Transverse colon (tissue), 4 donors: ENCODE measurements at regions not wholly inside any gene's neighbourhood (a gene's known extent, or its start where the extent isn't known, plus 50 kb on each side); places are given as distances from the start of the nearest gene placed in this dataset.

Experiments
- EP300 ChIP-seq: sonication (generic); formaldehyde crosslinking; IDR thresholded peaks from one replicate; pipeline ENCODE4 v1.6.1; 2017; ENCODE audit warnings: antibody characterized with exemption, low read depth
- POLR2AphosphoS5 ChIP-seq, 3 donors: sonication (generic); formaldehyde crosslinking; IDR thresholded peaks; one replicate each; pipeline ENCODE4 v1.6.1; 2016; ENCODE audit warnings: antibody characterized with exemption in 3 of 3
- TF ChIP-seq, protein P1 (sequence below), 5 experiments: fragments of 200-600 bp in 3 of 5; fragments of 450-650 bp in 2 of 5; sonication (generic) in 3 of 5; IDR thresholded peaks; 1 replicate in 2 of 5; 2 replicates in 3 of 5; pipeline ENCODE4 v1.5.1; 2016 to 2017; ENCODE audit warnings: antibody characterized with exemption in 5 of 5, inconsistent platforms in 3 of 5, mild to moderate bottlenecking in 2 of 5, moderate library complexity in 1 of 5

DNA sequence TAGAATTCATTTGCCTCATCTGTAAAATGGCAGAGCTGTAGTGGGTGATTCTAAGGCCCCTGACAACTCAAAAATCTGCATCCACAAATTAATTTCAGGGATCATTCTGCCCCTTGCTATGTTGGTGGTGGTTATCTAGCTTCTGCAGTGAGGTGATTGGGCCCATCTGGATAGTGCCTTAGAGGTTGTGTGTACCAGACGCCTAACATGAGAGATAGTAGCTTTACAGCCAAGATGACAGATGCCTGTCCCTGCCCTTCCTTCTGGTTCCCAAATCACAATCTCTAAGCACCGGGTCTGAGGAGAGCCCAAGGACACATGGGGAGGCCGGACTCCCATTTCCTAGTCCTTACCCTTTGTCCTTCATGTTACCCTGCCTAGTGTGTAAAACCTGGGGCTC is 51.1 kb upstream of the TNP1 start:
- TF ChIP-seq POLR2AphosphoS5 (IDR thresholded peaks at IDR 0.05) (no peak), EP300 (no peak)
- TF ChIP-seq, protein P1, sequence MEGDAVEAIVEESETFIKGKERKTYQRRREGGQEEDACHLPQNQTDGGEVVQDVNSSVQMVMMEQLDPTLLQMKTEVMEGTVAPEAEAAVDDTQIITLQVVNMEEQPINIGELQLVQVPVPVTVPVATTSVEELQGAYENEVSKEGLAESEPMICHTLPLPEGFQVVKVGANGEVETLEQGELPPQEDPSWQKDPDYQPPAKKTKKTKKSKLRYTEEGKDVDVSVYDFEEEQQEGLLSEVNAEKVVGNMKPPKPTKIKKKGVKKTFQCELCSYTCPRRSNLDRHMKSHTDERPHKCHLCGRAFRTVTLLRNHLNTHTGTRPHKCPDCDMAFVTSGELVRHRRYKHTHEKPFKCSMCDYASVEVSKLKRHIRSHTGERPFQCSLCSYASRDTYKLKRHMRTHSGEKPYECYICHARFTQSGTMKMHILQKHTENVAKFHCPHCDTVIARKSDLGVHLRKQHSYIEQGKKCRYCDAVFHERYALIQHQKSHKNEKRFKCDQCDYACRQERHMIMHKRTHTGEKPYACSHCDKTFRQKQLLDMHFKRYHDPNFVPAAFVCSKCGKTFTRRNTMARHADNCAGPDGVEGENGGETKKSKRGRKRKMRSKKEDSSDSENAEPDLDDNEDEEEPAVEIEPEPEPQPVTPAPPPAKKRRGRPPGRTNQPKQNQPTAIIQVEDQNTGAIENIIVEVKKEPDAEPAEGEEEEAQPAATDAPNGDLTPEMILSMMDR (IDR thresholded peaks at IDR 0.05), result no peak
